SK-N-SH (cell line): ENCODE measurements at regions not wholly inside any gene's neighbourhood (a gene's known extent, or its start where the extent isn't known, plus 50 kb on each side); places are given as distances from the start of the nearest gene placed in this dataset.

ENCODE experiments used
- ELF1 ChIP-seq: IDR thresholded peaks from 2 replicates; pipeline ENCODE4 v1.4.0; 2012
- EZH2phosphoT487 ChIP-seq: fragments of 200-600 bp; sonication (generic); IDR thresholded peaks from 2 replicates; pipeline ENCODE4 v1.6.1; 2017; ENCODE audit warnings: low read depth, mixed run types, mild to moderate bottlenecking, antibody characterized with exemption, moderate library complexity, borderline replicate concordance
- JUND ChIP-seq: IDR thresholded peaks from 2 replicates; pipeline ENCODE4 v1.4.0; 2012
- MXI1 ChIP-seq: IDR thresholded peaks from 2 replicates; pipeline ENCODE4 v1.6.1; 2012; ENCODE audit warnings: mild to moderate bottlenecking, low read depth, low read length, improper control_type of control experiment
- POLR2AphosphoS5 ChIP-seq: IDR thresholded peaks from 2 replicates; pipeline ENCODE4 v1.6.1; 2012; ENCODE audit warnings: low read depth, low read length
- RAD21 ChIP-seq: IDR thresholded peaks from 2 replicates; pipeline ENCODE4 v1.6.1; 2012; ENCODE audit warnings: mild to moderate bottlenecking, low read length
- SIN3A ChIP-seq: IDR thresholded peaks from 2 replicates; pipeline ENCODE4 v1.6.1; 2012; ENCODE audit warnings: low read depth, mild to moderate bottlenecking, low read length, moderate library complexity, borderline replicate concordance
- TAF1 ChIP-seq: IDR thresholded peaks from 2 replicates; pipeline ENCODE4 v1.6.1; 2012; ENCODE audit warnings: low read depth, mild to moderate bottlenecking, low read length, moderate library complexity, borderline replicate concordance
- TEAD4 ChIP-seq: IDR thresholded peaks from 2 replicates; pipeline ENCODE4 v1.4.0; 2012; ENCODE audit warnings: mild to moderate bottlenecking, borderline replicate concordance; ENCODE audit not compliant: insufficient read depth
- TF ChIP-seq, protein P1 (sequence below): fragments of 200-600 bp; sonication (generic); IDR thresholded peaks from 2 replicates; pipeline ENCODE4 v1.6.1; 2017; ENCODE audit warnings: antibody characterized with exemption, mild to moderate bottlenecking, moderate library complexity
- TF ChIP-seq, protein P2 (sequence below): IDR thresholded peaks from 2 replicates; pipeline ENCODE4 v1.4.0; 2012; ENCODE audit warnings: low read depth

DNA sequence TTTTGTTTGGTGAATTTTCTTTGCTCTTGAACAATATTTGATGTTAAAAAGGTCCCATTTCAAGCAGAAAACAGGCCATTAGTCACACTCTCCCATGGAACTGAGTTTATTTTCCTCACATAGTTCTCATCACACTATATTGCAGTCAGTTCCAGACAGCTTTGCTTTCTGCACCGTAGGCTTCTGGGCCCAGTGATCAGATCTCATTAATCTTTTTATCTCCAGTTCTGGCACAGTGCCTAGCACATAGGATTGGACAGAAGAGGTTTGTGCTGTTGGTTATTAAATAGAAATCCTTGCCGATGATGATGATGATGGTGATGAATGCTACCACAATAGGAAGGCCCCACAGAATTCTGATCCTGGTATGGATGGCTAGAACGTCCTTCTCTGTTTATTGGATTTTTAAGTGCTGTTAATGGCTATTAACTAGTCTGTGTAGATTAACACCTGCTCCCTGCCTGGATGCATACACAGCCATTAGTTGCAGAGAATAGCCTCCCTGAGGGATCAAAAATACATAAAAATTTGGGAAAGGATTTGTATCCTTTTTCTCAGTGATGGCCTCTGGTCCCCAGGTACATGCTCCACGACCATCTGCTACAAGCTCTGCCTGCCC is 52.0 kb upstream of the NTRK2 start:
- TF ChIP-seq, protein P1, sequence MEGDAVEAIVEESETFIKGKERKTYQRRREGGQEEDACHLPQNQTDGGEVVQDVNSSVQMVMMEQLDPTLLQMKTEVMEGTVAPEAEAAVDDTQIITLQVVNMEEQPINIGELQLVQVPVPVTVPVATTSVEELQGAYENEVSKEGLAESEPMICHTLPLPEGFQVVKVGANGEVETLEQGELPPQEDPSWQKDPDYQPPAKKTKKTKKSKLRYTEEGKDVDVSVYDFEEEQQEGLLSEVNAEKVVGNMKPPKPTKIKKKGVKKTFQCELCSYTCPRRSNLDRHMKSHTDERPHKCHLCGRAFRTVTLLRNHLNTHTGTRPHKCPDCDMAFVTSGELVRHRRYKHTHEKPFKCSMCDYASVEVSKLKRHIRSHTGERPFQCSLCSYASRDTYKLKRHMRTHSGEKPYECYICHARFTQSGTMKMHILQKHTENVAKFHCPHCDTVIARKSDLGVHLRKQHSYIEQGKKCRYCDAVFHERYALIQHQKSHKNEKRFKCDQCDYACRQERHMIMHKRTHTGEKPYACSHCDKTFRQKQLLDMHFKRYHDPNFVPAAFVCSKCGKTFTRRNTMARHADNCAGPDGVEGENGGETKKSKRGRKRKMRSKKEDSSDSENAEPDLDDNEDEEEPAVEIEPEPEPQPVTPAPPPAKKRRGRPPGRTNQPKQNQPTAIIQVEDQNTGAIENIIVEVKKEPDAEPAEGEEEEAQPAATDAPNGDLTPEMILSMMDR = no peak
- TF ChIP-seq ELF1 = no peak
- TF ChIP-seq, protein P2, sequence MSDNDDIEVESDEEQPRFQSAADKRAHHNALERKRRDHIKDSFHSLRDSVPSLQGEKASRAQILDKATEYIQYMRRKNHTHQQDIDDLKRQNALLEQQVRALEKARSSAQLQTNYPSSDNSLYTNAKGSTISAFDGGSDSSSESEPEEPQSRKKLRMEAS = no peak
- no peak for TF ChIP-seq MXI1
- TF ChIP-seq POLR2AphosphoS5 = no peak
- 0 out of 2 replicates have a peak, but pooled peaks have one; percentile 6 for TF ChIP-seq RAD21
- TF ChIP-seq TEAD4 = no peak
- no peak for TF ChIP-seq EZH2phosphoT487
- no peak for TF ChIP-seq JUND
- no peak for TF ChIP-seq TAF1
- TF ChIP-seq SIN3A = no peak
